MM.1S (cell line): ENCODE measurements at regions not wholly inside any gene's neighbourhood (a gene's known extent, or its start where the extent isn't known, plus 50 kb on each side); places are given as distances from the start of the nearest gene placed in this dataset.

Source experiments
- CTCF ChIP-seq: fragments of 300-600 bp; sonication (generic); IDR thresholded peaks from 2 replicates; pipeline ENCODE4 v1.5.1; 2016; ENCODE audit warnings: antibody characterized with exemption, low read length, mixed read lengths
- EZH2 ChIP-seq: fragments of 300-600 bp; sonication (generic); optimal IDR thresholded peaks from 2 replicates; pipeline ENCODE3; 2017; ENCODE audit warnings: low read depth, mild to moderate bottlenecking, antibody characterized with exemption, low read length, mixed read lengths

GRCh38 chr9:87383344-87384150, 114.1 kb upstream of the DAPK1 start:
- no peak for TF ChIP-seq CTCF
- TF ChIP-seq EZH2, result no peak
